ENCODE measurements at regions not wholly inside any gene's neighbourhood (a gene's known extent, or its start where the extent isn't known, plus 50 kb on each side); places are given as distances from the start of the nearest gene placed in this dataset.

DNA sequence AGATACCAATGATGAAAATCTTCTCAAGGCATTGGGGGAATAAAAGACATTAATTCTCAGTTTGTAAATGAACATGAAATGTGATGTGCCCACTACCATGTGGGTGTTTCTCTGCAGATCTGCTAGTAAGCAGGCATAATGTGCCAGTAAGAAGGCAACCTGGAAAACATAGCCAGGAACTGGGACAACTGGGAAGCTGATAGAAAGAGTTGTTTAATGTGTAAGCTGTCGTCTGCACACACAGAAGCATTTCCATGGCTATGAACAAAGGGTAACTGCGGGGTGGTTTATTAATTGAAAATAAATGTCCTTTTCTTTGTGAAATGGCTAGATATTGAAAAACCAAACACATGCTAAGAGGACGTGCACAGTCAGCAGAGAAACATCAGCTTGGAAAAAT lies 52.0 kb downstream of the ZC3H11B start:
- Histone ChIP-seq H3K36me3 (no peaks in the 10 kb centered on the region), H3K4me3 (ENCODE audit: low read depth in 1 of 2, low read length in 1 of 2) (no peak overlapping the region), H3K27ac (no peak overlapping the region), H3K9me3 (no peaks in the 10 kb centered on the region), H3K4me1 (ENCODE audit: control insufficient read depth in 1 of 2, insufficient read depth in 1 of 2, low read depth in 1 of 2, low read length in 1 of 2) (no peaks in the 10 kb centered on the region), H3K27me3 (no peaks in the 10 kb centered on the region)
- TF ChIP-seq, protein P1, sequence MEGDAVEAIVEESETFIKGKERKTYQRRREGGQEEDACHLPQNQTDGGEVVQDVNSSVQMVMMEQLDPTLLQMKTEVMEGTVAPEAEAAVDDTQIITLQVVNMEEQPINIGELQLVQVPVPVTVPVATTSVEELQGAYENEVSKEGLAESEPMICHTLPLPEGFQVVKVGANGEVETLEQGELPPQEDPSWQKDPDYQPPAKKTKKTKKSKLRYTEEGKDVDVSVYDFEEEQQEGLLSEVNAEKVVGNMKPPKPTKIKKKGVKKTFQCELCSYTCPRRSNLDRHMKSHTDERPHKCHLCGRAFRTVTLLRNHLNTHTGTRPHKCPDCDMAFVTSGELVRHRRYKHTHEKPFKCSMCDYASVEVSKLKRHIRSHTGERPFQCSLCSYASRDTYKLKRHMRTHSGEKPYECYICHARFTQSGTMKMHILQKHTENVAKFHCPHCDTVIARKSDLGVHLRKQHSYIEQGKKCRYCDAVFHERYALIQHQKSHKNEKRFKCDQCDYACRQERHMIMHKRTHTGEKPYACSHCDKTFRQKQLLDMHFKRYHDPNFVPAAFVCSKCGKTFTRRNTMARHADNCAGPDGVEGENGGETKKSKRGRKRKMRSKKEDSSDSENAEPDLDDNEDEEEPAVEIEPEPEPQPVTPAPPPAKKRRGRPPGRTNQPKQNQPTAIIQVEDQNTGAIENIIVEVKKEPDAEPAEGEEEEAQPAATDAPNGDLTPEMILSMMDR (IDR thresholded peaks at IDR 0.05): no peak

DNA sequence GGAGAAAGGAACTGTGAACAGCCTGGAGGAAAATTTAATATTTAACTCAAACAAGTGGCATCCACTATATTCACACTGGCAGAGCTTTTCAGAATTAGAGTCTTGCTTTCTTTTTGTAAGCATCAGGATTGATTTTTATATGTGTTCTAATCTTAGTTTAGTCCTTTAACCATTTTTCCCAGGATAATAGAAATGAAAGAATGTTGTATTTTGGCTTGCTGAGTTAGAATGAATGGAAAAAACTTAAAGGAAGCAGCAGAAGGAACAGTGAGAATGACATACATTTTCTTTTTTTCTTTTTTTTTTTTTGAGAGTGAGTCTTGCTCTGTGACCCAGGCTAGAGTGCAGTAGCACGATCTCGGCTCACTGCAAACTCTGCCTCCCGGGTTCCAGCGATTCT lies 53.0 kb downstream of the ZC3H11B start:
- H3K4me3 ChIP-seq (ENCODE audit: low read depth in 1 of 2, low read length in 1 of 2): no peak overlapping the region
- H3K4me1 ChIP-seq (ENCODE audit: control insufficient read depth in 1 of 2, insufficient read depth in 1 of 2, low read depth in 1 of 2, low read length in 1 of 2): no peaks in the 10 kb centered on the region
- no peak overlapping the region for H3K27ac ChIP-seq
- TF ChIP-seq, protein P1 (IDR thresholded peaks at IDR 0.05): no peak
- H3K9me3 ChIP-seq: no peaks in the 10 kb centered on the region
- H3K27me3 ChIP-seq: no peaks in the 10 kb centered on the region
- H3K36me3 ChIP-seq: no peaks in the 10 kb centered on the region

GRCh38 chr1:219555806-219556205 lies 57.1 kb downstream of the ZC3H11B start:
- TF ChIP-seq, protein P1 (IDR thresholded peaks at IDR 0.05): no peak
- Histone ChIP-seq H3K4me1 (ENCODE audit: control insufficient read depth in 1 of 2, insufficient read depth in 1 of 2, low read depth in 1 of 2, low read length in 1 of 2) (no peaks in the 10 kb centered on the region), H3K27ac (no peak overlapping the region), H3K4me3 (ENCODE audit: low read depth in 1 of 2, low read length in 1 of 2) (no peak overlapping the region), H3K27me3 (no peaks in the 10 kb centered on the region), H3K9me3 (no peaks in the 10 kb centered on the region), H3K36me3 (no peaks in the 10 kb centered on the region)

DNA sequence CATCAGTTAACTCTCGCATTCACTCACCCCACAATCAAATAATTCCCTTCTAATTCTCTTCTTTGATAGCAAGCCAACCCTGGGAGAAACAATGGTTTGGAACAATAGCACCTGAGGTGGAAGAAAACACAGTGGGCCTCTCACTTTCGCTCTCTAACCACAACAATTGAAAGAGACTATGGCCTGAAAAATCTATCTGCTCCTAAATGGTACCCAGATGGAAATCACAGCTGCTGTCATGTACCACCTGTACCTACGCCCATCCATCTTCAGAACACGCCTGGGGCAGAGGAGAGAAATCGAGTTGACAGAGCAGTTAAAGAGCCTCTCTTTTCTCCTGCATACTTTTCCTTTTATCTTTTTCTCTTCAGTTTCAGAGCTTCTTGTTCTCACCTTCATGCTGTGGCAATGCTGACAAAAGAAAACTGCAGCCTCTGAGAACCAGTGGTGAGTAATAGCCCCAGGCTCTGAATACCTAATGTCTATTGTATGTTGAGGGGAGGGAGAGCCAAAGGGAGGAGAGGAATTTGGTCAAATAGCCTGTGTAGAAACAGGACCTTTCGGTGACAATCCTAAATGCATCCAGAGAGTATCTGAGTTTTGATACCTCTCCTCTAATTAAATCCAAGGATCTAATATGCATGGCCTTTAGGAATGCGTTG lies 57.7 kb downstream of the ZC3H11B start:
- no peaks in the 10 kb centered on the region for H3K9me3 ChIP-seq
- H3K4me3 ChIP-seq (ENCODE audit: low read depth in 1 of 2, low read length in 1 of 2): no peak overlapping the region
- H3K27me3 ChIP-seq: no peaks in the 10 kb centered on the region
- no peaks in the 10 kb centered on the region for H3K4me1 ChIP-seq (ENCODE audit: control insufficient read depth in 1 of 2, insufficient read depth in 1 of 2, low read depth in 1 of 2, low read length in 1 of 2)
- H3K36me3 ChIP-seq: no peaks in the 10 kb centered on the region
- TF ChIP-seq, protein P1 (IDR thresholded peaks at IDR 0.05): no peak
- H3K27ac ChIP-seq: no peak overlapping the region

GRCh38 chr1:219553934-219554502 lies 58.9 kb downstream of the ZC3H11B start:
- Histone ChIP-seq H3K27me3 (no peaks in the 10 kb centered on the region), H3K4me1 (ENCODE audit: control insufficient read depth in 1 of 2, insufficient read depth in 1 of 2, low read depth in 1 of 2, low read length in 1 of 2) (no peaks in the 10 kb centered on the region), H3K36me3 (no peaks in the 10 kb centered on the region), H3K4me3 (ENCODE audit: low read depth in 1 of 2, low read length in 1 of 2) (no peak overlapping the region), H3K9me3 (no peaks in the 10 kb centered on the region), H3K27ac (no peak overlapping the region)
- TF ChIP-seq, protein P1 (IDR thresholded peaks at IDR 0.05): no peak

All from neutrophil (primary cell).